ENCODE measurements at regions not wholly inside any gene's neighbourhood (a gene's known extent, or its start where the extent isn't known, plus 50 kb on each side); places are given as distances from the start of the nearest gene placed in this dataset.

DNA sequence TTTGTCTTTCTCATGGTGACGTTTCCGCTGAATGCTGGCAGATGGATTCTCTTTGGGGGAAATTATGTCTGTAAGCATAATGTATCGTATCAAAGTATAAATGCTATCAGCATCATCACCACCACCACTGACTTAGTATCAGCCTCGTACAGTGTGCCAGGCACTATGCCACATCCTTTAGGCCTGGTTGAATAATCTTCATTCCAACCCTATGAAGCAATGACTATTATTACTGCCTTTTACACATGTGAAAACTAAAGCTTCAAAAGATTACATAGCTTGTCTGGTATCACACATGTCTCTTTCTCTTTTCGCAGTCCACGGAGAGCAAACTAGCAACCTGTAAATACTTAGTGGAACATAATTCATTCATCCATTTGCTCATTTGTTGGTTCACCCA lies 166.7 kb upstream of the PRICKLE2 start:
- Mint-ChIP-seq H3K27me3 (no peaks in the 10 kb centered on the region), H3K9me3 (peaks cover 5% of the 10 kb centered on the region), H3K27ac (no peak overlapping the region), H3K4me3 (no peak overlapping the region), H3K36me3 (no peaks in the 10 kb centered on the region), H3K4me1 (ENCODE audit: unreplicated experiment) (peaks cover 9% of the 10 kb centered on the region)
- no peak for DNase-seq (ENCODE audit: extremely low spot score, unreplicated experiment)
- TF ChIP-seq, protein P1, sequence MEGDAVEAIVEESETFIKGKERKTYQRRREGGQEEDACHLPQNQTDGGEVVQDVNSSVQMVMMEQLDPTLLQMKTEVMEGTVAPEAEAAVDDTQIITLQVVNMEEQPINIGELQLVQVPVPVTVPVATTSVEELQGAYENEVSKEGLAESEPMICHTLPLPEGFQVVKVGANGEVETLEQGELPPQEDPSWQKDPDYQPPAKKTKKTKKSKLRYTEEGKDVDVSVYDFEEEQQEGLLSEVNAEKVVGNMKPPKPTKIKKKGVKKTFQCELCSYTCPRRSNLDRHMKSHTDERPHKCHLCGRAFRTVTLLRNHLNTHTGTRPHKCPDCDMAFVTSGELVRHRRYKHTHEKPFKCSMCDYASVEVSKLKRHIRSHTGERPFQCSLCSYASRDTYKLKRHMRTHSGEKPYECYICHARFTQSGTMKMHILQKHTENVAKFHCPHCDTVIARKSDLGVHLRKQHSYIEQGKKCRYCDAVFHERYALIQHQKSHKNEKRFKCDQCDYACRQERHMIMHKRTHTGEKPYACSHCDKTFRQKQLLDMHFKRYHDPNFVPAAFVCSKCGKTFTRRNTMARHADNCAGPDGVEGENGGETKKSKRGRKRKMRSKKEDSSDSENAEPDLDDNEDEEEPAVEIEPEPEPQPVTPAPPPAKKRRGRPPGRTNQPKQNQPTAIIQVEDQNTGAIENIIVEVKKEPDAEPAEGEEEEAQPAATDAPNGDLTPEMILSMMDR (conservative IDR thresholded peaks at IDR 0.05), result no peak

DNA sequence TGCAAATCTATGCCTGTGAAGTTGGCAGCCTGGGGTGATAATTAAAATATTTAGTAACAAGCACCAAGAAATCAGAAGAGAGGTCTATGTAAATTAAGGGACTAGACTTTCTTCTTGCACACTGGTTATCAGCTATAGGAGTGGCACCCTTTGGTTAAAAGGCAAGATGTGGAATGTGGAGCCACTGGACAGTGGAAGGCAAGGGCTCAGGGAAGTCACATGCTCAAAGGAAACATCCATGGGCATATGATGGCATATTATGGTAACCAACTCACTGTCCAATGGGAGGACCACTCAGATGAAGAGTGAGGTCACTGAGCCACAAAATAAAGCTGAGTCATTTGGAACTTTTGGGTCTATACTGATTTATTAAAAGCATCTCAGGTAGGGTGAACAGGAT lies 165.6 kb upstream of the PRICKLE2 start:
- Mint-ChIP-seq H3K27me3 (no peaks in the 10 kb centered on the region), H3K4me3 (no peak overlapping the region), H3K4me1 (ENCODE audit: unreplicated experiment) (peaks cover 4% of the 10 kb centered on the region), H3K36me3 (no peaks in the 10 kb centered on the region), H3K9me3 (peaks cover 5% of the 10 kb centered on the region), H3K27ac (no peak overlapping the region)
- DNase-seq (ENCODE audit: extremely low spot score, unreplicated experiment), result no peak
- TF ChIP-seq, protein P1 (conservative IDR thresholded peaks at IDR 0.05), result no peak

DNA sequence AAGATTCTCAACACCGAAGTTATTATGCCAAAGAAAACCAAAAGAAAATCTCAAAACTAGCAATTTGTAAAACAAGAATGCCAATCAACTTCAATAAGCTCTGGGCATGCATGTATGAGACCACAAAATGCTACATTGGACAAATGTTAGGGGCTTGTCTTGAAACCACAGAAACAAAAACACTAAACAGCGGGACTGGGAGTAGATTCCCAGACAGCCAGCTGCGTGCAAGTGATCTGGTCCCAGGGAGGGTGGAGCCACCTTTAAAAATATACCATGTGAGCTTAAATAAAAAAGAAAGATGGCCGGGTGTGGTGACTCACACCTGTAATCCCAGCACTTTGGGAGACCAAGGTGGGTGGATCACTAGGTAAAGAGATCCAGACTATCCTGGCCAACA lies 163.6 kb upstream of the PRICKLE2 start:
- Mint-ChIP-seq H3K27me3 (no peaks in the 10 kb centered on the region), H3K27ac (no peak overlapping the region), H3K4me3 (no peak overlapping the region), H3K4me1 (ENCODE audit: unreplicated experiment) (peaks cover 17% of the 10 kb centered on the region), H3K36me3 (no peaks in the 10 kb centered on the region), H3K9me3 (peaks cover 5% of the 10 kb centered on the region)
- TF ChIP-seq, protein P1 (conservative IDR thresholded peaks at IDR 0.05), result no peak
- DNase-seq (ENCODE audit: extremely low spot score, unreplicated experiment), result no peak

DNA sequence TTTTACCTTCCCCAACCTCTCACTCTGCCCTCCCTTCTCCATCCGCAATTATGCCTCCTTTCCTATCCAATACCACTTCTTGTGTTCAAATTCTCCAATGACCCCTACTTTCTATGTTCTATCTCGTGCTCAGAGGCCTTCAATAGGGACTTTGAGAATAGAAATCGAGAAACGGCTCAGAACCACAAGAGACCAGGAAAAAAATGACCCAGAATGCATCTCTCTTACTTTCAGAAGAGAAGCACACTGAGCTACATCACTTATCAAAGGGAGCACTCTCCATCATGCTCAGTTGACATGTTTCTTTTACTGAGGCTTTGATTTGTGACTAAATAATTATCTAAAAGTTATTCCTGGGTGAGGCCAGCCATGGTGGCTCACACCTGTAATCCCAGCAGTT lies 162.4 kb upstream of the PRICKLE2 start:
- DNase-seq (ENCODE audit: extremely low spot score, unreplicated experiment), result no peak
- Mint-ChIP-seq H3K27me3 (no peaks in the 10 kb centered on the region), H3K9me3 (peaks cover 5% of the 10 kb centered on the region), H3K4me1 (ENCODE audit: unreplicated experiment) (peaks cover 18% of the 10 kb centered on the region), H3K36me3 (no peaks in the 10 kb centered on the region), H3K4me3 (no peak overlapping the region), H3K27ac (no peak overlapping the region)
- TF ChIP-seq, protein P1 (conservative IDR thresholded peaks at IDR 0.05), result no peak

DNA sequence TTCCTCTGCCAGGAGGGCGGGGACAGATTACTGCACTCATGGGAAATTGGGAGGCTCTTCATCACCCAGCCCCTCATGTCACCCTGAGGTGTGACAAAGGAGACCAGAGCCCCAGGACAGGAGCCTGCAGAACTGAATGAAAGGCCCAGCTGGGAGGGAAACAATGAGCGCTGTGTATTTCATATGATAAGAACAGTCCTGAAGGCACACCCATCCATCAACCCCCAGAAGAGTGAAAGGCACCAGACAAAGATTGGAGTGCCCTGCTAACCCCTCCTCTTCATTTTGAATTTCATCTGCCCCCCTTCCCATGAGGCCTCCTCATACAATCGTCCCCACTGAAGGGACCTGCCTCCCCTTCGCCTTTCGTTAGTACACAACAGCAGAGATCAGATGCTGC lies 160.0 kb upstream of the PRICKLE2 start:
- peaks cover 5% of the 10 kb centered on the region for H3K9me3 Mint-ChIP-seq
- H3K27ac Mint-ChIP-seq, result no peak overlapping the region
- H3K4me3 Mint-ChIP-seq, result no peak overlapping the region
- H3K36me3 Mint-ChIP-seq, result peaks cover 2% of the 10 kb centered on the region
- peaks cover 27% of the 10 kb centered on the region for H3K4me1 Mint-ChIP-seq (ENCODE audit: unreplicated experiment)
- H3K27me3 Mint-ChIP-seq, result no peaks in the 10 kb centered on the region
- no peak for DNase-seq (ENCODE audit: extremely low spot score, unreplicated experiment)
- TF ChIP-seq, protein P1 (conservative IDR thresholded peaks at IDR 0.05), result no peak

DNA sequence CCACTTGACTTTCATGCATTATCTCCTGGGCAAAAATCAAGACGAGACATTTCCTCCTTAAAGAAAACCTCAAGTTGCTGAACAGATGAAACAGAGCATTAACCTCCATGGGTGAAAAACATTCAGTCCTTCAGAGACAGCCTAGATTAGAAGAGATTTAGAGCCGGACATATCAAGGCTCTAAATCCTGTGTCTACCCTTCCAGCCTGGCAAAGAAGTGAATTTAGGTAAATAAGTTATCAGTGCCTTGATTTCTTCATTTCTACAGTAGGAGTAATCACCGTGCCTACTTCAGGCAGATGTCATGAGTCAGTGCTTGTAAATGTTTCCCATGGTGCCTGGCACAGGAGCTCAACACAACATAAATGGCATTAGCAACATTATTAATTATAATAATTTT lies 159.3 kb upstream of the PRICKLE2 start:
- peaks cover 5% of the 10 kb centered on the region for H3K36me3 Mint-ChIP-seq
- no peak for DNase-seq (ENCODE audit: extremely low spot score, unreplicated experiment)
- H3K27ac Mint-ChIP-seq, result no peak overlapping the region
- peaks cover 30% of the 10 kb centered on the region for H3K4me1 Mint-ChIP-seq (ENCODE audit: unreplicated experiment)
- H3K27me3 Mint-ChIP-seq, result no peaks in the 10 kb centered on the region
- no peak overlapping the region for H3K4me3 Mint-ChIP-seq
- TF ChIP-seq, protein P1 (conservative IDR thresholded peaks at IDR 0.05), result no peak
- peaks cover 5% of the 10 kb centered on the region for H3K9me3 Mint-ChIP-seq

Data from type B pancreatic cell (in vitro differentiated cells).